Testis (tissue), 2 donors: ENCODE measurements at regions not wholly inside any gene's neighbourhood (a gene's known extent, or its start where the extent isn't known, plus 50 kb on each side); places are given as distances from the start of the nearest gene placed in this dataset.

Experiments
- POLR2A ChIP-seq: fragments of 450-650 bp; IDR thresholded peaks from one replicate; pipeline ENCODE4 v1.6.1; 2017; ENCODE audit warnings: antibody characterized with exemption, mild to moderate bottlenecking, moderate library complexity
- TF ChIP-seq, protein P1 (sequence below), 3 experiments: fragments of 450-650 bp in 2 of 3; fragments of 200-600 bp in 1 of 3; sonication (generic) in 1 of 3; IDR thresholded peaks; one replicate each; pipeline ENCODE4 v1.5.1; 2016 to 2019; ENCODE audit warnings: antibody characterized with exemption in 3 of 3, mild to moderate bottlenecking in 2 of 3, moderate library complexity in 1 of 3

GRCh38 chr11:42528471-42528870 lies 783.3 kb upstream of the API5 start:
- TF ChIP-seq, protein P1, sequence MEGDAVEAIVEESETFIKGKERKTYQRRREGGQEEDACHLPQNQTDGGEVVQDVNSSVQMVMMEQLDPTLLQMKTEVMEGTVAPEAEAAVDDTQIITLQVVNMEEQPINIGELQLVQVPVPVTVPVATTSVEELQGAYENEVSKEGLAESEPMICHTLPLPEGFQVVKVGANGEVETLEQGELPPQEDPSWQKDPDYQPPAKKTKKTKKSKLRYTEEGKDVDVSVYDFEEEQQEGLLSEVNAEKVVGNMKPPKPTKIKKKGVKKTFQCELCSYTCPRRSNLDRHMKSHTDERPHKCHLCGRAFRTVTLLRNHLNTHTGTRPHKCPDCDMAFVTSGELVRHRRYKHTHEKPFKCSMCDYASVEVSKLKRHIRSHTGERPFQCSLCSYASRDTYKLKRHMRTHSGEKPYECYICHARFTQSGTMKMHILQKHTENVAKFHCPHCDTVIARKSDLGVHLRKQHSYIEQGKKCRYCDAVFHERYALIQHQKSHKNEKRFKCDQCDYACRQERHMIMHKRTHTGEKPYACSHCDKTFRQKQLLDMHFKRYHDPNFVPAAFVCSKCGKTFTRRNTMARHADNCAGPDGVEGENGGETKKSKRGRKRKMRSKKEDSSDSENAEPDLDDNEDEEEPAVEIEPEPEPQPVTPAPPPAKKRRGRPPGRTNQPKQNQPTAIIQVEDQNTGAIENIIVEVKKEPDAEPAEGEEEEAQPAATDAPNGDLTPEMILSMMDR (IDR thresholded peaks at IDR 0.05): no peak
- TF ChIP-seq POLR2A: no peak
